ENCODE measurements at regions not wholly inside any gene's neighbourhood (a gene's known extent, or its start where the extent isn't known, plus 50 kb on each side); places are given as distances from the start of the nearest gene placed in this dataset.

- DNase-seq = no peak
Observed at GRCh38 chr15:94769089-94769488, 537.7 kb downstream of the MCTP2 start.

GRCh38 chr15:94770199-94770598 lies 538.8 kb downstream of the MCTP2 start:
- no peak for DNase-seq

GRCh38 chr15:94777037-94777436 lies 545.7 kb downstream of the MCTP2 start:
- DNase-seq = no peak

- DNase-seq = no peak
Observed at GRCh38 chr15:94778840-94779239, 547.5 kb downstream of the MCTP2 start.

- DNase-seq = no peak
Observed at GRCh38 chr15:94780166-94780565, 548.8 kb downstream of the MCTP2 start.

- no peak for DNase-seq
Observed at GRCh38 chr15:94785091-94785490, 553.7 kb downstream of the MCTP2 start.

- DNase-seq = no peak
Observed at GRCh38 chr15:94791008-94791407, 559.6 kb downstream of the MCTP2 start.

GRCh38 chr15:94791510-94791909 lies 560.1 kb downstream of the MCTP2 start:
- no peak for DNase-seq

GRCh38 chr15:94792196-94792595 lies 560.8 kb downstream of the MCTP2 start:
- no peak for DNase-seq

- DNase-seq = no peak
Observed at GRCh38 chr15:94793207-94793606, 561.8 kb downstream of the MCTP2 start.

GRCh38 chr15:94793641-94794040 lies 562.3 kb downstream of the MCTP2 start:
- DNase-seq = no peak

- DNase-seq = no peak
Observed at GRCh38 chr15:94804613-94805012, 573.3 kb downstream of the MCTP2 start.

GRCh38 chr15:94815110-94815731 lies 583.9 kb downstream of the MCTP2 start:
- no peak for DNase-seq

- no peak for DNase-seq
Observed at GRCh38 chr15:94815914-94816313, 584.6 kb downstream of the MCTP2 start.

GRCh38 chr15:94829887-94830884 lies 598.8 kb downstream of the MCTP2 start:
- DNase-seq = no peak

- no peak for DNase-seq
Observed at GRCh38 chr15:94834000-94834399, 602.6 kb downstream of the MCTP2 start.

- DNase-seq = no peak
Observed at GRCh38 chr15:94834494-94834893, 603.1 kb downstream of the MCTP2 start.

- no peak for DNase-seq
Observed at GRCh38 chr15:94838281-94838680, 606.9 kb downstream of the MCTP2 start.

- DNase-seq = no peak
Observed at GRCh38 chr15:94840794-94841783, 609.7 kb downstream of the MCTP2 start.

- DNase-seq = no peak
Observed at GRCh38 chr15:94843060-94843459, 611.7 kb downstream of the MCTP2 start.

GRCh38 chr15:94844198-94844537 lies 612.8 kb downstream of the MCTP2 start:
- no peak for DNase-seq

GRCh38 chr15:94844538-94845389 lies 613.4 kb downstream of the MCTP2 start:
- peak; percentile 79 for DNase-seq
